Mesendoderm (in vitro differentiated cells): ENCODE measurements at regions not wholly inside any gene's neighbourhood (a gene's known extent, or its start where the extent isn't known, plus 50 kb on each side); places are given as distances from the start of the nearest gene placed in this dataset.

Experiments used
- DNase-seq: peaks from one replicate; pipeline ENCODE4 v3.0.0; 2013
- H2AK5ac ChIP-seq: 2 replicates; pipeline ENCODE4 v1.6.1; 2013; ENCODE audit warnings: low read length, inconsistent platforms
- H2BK120ac ChIP-seq: 2 replicates; pipeline ENCODE4 v1.6.1; 2013; ENCODE audit warnings: low read depth, mild to moderate bottlenecking, low read length, moderate library complexity, mixed read lengths
- H2BK15ac ChIP-seq: replicated peaks from 2 replicates; pipeline ENCODE4 v1.6.1; 2013; ENCODE audit warnings: low read depth, mild to moderate bottlenecking, moderate library complexity
- H2BK5ac ChIP-seq: 2 replicates; pipeline ENCODE4 v1.6.1; 2013; ENCODE audit warnings: low read length, inconsistent platforms
- H3K18ac ChIP-seq: 2 replicates; pipeline ENCODE4 v1.6.1; 2013; ENCODE audit warnings: mild to moderate bottlenecking, low read length, mixed read lengths
- H3K23ac ChIP-seq: one replicate; pipeline ENCODE4 v1.6.1; 2013; ENCODE audit warnings: low read length
- H3K27ac ChIP-seq: 2 replicates; pipeline ENCODE4 v1.5.1; 2013; ENCODE audit warnings: low read depth, mild to moderate bottlenecking, inconsistent platforms, low read length, moderate library complexity
- H3K27me3 ChIP-seq: 2 replicates; pipeline ENCODE4 v1.6.1; 2013; ENCODE audit warnings: low read length, control low read depth, mild to moderate bottlenecking, inconsistent platforms; ENCODE audit not compliant: insufficient read depth, poor library complexity
- H3K36me3 ChIP-seq: 2 replicates; pipeline ENCODE4 v1.6.1; 2013; ENCODE audit warnings: low read length, inconsistent platforms; ENCODE audit not compliant: control insufficient read depth, insufficient read depth
- H3K4ac ChIP-seq: one replicate; pipeline ENCODE4 v1.6.1; 2013; ENCODE audit warnings: low read depth, mild to moderate bottlenecking, low read length, moderate library complexity
- H3K4me1 ChIP-seq: 2 replicates; pipeline ENCODE4 v1.6.1; 2013; ENCODE audit warnings: low read depth, low read length, inconsistent platforms; ENCODE audit not compliant: control insufficient read depth
- H3K4me2 ChIP-seq: 2 replicates; pipeline ENCODE4 v1.6.1; 2013; ENCODE audit warnings: low read length
- H3K4me3 ChIP-seq: 2 replicates; pipeline ENCODE4 v1.5.1; 2013; ENCODE audit warnings: mild to moderate bottlenecking, low read length
- H3K56ac ChIP-seq: one replicate; pipeline ENCODE4 v1.6.1; 2013; ENCODE audit warnings: low read length
- H3K79me1 ChIP-seq: 2 replicates; pipeline ENCODE4 v1.6.1; 2013; ENCODE audit warnings: low read length, inconsistent platforms
- H3K79me2 ChIP-seq: 2 replicates; pipeline ENCODE4 v1.6.1; 2013; ENCODE audit warnings: mild to moderate bottlenecking, low read length; ENCODE audit not compliant: control insufficient read depth, insufficient read depth
- H3K9ac ChIP-seq: 2 replicates; pipeline ENCODE4 v1.6.1; 2013; ENCODE audit warnings: low read length, inconsistent platforms
- H4K5ac ChIP-seq: one replicate; pipeline ENCODE4 v1.6.1; 2013; ENCODE audit warnings: low read length
- H4K8ac ChIP-seq: one replicate; pipeline ENCODE4 v1.6.1; 2013; ENCODE audit warnings: low read depth, mild to moderate bottlenecking, control low read depth, low read length, moderate library complexity
- WGBS: extraction: QIAGEN DNeasy Blood & Tissue Kit; methylation state at CpG from one replicate; pipeline ENCODE4 v1.1.7; 2013; ENCODE audit warnings: low lambda C conversion rate, missing lambda C conversion rate; ENCODE audit not compliant: insufficient coverage; ENCODE audit errors: extremely low coverage; 5-methylcytosine and 5-hydroxymethylcytosine counted together

DNA sequence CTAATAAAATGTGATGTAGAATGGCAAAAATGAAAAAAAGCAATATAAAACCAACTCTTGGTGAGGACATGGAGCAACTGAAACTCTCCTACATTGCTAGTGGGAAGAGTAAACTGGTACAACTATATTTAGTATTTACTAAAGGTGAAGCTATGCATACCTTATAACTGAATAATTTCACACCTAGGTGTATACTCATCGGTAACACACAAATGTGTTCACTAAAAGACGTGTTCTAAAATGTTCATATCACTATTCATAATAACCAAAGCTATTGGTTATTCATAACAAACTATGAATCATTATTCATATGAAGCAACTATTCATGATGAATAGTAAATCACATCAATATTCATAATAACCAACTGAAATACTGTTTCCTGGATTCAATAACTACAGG is 1030.3 kb downstream of the ROBO2 start:
- Histone ChIP-seq H3K27ac (no peak overlapping the region), H3K23ac (no peak overlapping the region), H3K4me1 (no peaks in the 10 kb centered on the region), H3K79me1 (no peaks in the 10 kb centered on the region), H3K27me3 (no peaks in the 10 kb centered on the region), H3K9ac (no peak overlapping the region), H3K4me3 (no peak overlapping the region), H4K5ac (no peak overlapping the region), H3K56ac (no peak overlapping the region), H3K4me2 (no peak overlapping the region), H3K36me3 (no peaks in the 10 kb centered on the region), H3K79me2 (no peaks in the 10 kb centered on the region), H2BK5ac (no peak overlapping the region), H4K8ac (no peak overlapping the region), H2BK15ac (no peak overlapping the region), H2BK120ac (no peak overlapping the region), H3K18ac (no peak overlapping the region), H2AK5ac (no peak overlapping the region), H3K4ac (no peak overlapping the region)
- no peak for DNase-seq
- no CpG with 5 or more reads among the region's 2 CpGs for WGBS

DNA sequence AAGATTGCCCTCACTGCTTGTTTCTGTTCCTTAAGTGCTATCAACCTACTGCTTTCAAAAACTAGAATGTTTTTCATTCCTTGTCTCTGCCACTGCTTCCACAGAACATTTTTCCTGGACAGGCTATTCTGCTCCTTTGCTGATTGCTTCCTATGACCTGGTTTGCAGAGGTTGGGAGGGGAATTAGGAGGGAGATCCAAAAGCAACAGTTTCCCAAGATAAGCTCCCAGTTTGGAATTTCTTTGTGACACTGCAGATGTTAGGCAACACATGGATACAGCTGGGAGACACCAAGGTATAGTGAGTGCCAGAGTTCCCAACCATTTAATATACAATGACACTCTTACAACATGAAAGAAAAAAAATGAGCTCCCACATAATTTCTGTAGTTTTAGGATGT is 1036.5 kb downstream of the ROBO2 start:
- H3K79me2 ChIP-seq = no peaks in the 10 kb centered on the region
- H3K27me3 ChIP-seq = no peaks in the 10 kb centered on the region
- no peak for DNase-seq

DNA sequence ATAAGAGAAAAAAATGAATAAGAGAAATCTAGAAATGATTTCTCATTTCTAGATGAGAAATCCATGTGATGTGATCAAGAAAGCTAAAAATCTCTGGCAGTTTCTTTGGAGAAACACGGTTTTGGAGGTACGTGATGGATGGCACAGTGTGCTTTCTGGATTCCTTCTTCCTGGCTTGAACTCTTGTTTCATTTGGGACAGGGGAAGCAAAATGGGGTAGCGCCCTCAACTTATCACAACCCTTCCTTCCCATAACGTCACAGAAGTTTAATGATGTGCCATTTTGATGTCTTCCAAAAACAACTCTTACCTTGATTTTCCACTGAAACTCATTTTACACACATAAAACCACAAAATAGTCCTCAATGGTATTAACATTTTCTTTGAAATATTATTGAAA is 1037.3 kb downstream of the ROBO2 start:
- H4K8ac ChIP-seq = no peak overlapping the region
- no peak overlapping the region for H2BK120ac ChIP-seq

More for the DNA sequence above, 1036.5 kb downstream of the ROBO2 start:
- Histone ChIP-seq H3K23ac (no peak overlapping the region), H3K18ac (no peak overlapping the region), H2BK120ac (no peak overlapping the region), H4K5ac (no peak overlapping the region), H2AK5ac (no peak overlapping the region), H3K56ac (no peak overlapping the region), H3K4me2 (no peak overlapping the region), H3K36me3 (no peaks in the 10 kb centered on the region), H2BK5ac (no peak overlapping the region), H3K4me1 (no peaks in the 10 kb centered on the region), H3K4me3 (no peak overlapping the region), H3K27ac (no peak overlapping the region), H3K4ac (no peak overlapping the region), H2BK15ac (no peak overlapping the region), H3K9ac (no peak overlapping the region), H3K79me1 (no peaks in the 10 kb centered on the region), H4K8ac (no peak overlapping the region)

DNA sequence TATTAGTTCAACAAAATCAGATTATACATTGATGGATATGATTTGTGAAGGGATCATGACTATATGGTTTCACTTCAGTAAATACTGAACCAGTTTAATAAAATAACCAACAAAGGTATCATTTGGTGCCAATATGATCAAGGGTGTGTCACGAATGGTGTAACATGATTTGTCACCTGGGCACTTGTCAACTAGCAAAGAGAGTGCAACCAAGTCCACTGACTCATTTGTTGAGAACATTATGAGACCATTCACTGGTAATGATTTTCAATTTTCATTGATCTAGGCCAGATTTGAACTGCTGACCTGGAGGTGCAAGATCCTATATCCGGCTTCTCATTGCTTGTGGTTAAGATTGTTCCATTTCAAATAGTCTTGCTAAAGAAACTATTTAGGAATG is 1037.9 kb downstream of the ROBO2 start:
- Histone ChIP-seq H3K4me1 (no peaks in the 10 kb centered on the region), H3K23ac (no peak overlapping the region), H3K36me3 (no peaks in the 10 kb centered on the region), H2BK120ac (no peak overlapping the region), H3K4me2 (no peak overlapping the region), H2AK5ac (no peak overlapping the region), H3K4me3 (no peak overlapping the region), H3K4ac (no peak overlapping the region), H3K56ac (no peak overlapping the region), H3K27me3 (no peaks in the 10 kb centered on the region), H3K79me2 (no peaks in the 10 kb centered on the region), H3K18ac (no peak overlapping the region), H4K5ac (no peak overlapping the region), H3K9ac (no peak overlapping the region), H2BK15ac (no peak overlapping the region), H2BK5ac (no peak overlapping the region), H3K79me1 (no peaks in the 10 kb centered on the region), H4K8ac (no peak overlapping the region), H3K27ac (no peak overlapping the region)
- WGBS = no CpG with 5 or more reads among the region's 2 CpGs
- no peak for DNase-seq

More for the DNA sequence above, 1037.3 kb downstream of the ROBO2 start:
- H4K5ac ChIP-seq = no peak overlapping the region
- H2BK5ac ChIP-seq = no peak overlapping the region
- no CpG with 5 or more reads among the region's 4 CpGs for WGBS
- no peak for DNase-seq
- no peak overlapping the region for H3K4ac ChIP-seq
- no peak overlapping the region for H2AK5ac ChIP-seq
- H3K4me2 ChIP-seq = no peak overlapping the region
- no peaks in the 10 kb centered on the region for H3K79me2 ChIP-seq
- H3K4me3 ChIP-seq = no peak overlapping the region
- no peak overlapping the region for H3K56ac ChIP-seq
- no peaks in the 10 kb centered on the region for H3K79me1 ChIP-seq
- no peak overlapping the region for H3K18ac ChIP-seq
- no peaks in the 10 kb centered on the region for H3K36me3 ChIP-seq
- H3K27me3 ChIP-seq = no peaks in the 10 kb centered on the region
- H3K9ac ChIP-seq = no peak overlapping the region
- no peak overlapping the region for H2BK15ac ChIP-seq
- no peak overlapping the region for H3K27ac ChIP-seq
- H3K4me1 ChIP-seq = no peaks in the 10 kb centered on the region
- H3K23ac ChIP-seq = no peak overlapping the region

DNA sequence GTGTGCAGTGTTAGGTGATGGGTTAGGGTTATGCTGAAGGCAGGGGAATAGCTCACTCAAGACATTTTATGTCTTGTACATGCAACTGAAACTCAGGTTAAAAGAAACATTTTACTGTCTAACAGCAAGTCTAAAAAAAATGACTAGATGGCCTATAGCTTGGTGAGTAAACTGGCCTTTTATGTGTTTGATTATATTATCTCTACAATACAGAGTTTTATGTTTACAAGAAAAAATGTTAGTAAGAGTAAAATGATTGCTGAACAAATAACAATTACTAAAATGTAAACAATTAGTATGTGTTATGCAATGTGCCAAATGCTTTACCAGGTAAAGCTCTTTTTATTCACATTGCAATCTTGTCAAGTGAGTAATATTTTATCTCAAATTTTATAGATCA is 1039.6 kb downstream of the ROBO2 start:
- no peak for DNase-seq
- no peak overlapping the region for H3K4me3 ChIP-seq
- H3K27ac ChIP-seq = no peak overlapping the region
- no peak overlapping the region for H3K4me2 ChIP-seq
- H2AK5ac ChIP-seq = no peak overlapping the region
- H3K79me2 ChIP-seq = no peaks in the 10 kb centered on the region
- H3K56ac ChIP-seq = no peak overlapping the region
- H2BK15ac ChIP-seq = no peak overlapping the region
- no peak overlapping the region for H4K8ac ChIP-seq
- H4K5ac ChIP-seq = no peak overlapping the region
- no peaks in the 10 kb centered on the region for H3K4me1 ChIP-seq
- no peak overlapping the region for H3K23ac ChIP-seq
- H2BK120ac ChIP-seq = no peak overlapping the region
- no peaks in the 10 kb centered on the region for H3K27me3 ChIP-seq
- no peak overlapping the region for H3K4ac ChIP-seq
- no peak overlapping the region for H2BK5ac ChIP-seq
- no peaks in the 10 kb centered on the region for H3K36me3 ChIP-seq
- no peak overlapping the region for H3K18ac ChIP-seq
- no peak overlapping the region for H3K9ac ChIP-seq
- H3K79me1 ChIP-seq = no peaks in the 10 kb centered on the region

DNA sequence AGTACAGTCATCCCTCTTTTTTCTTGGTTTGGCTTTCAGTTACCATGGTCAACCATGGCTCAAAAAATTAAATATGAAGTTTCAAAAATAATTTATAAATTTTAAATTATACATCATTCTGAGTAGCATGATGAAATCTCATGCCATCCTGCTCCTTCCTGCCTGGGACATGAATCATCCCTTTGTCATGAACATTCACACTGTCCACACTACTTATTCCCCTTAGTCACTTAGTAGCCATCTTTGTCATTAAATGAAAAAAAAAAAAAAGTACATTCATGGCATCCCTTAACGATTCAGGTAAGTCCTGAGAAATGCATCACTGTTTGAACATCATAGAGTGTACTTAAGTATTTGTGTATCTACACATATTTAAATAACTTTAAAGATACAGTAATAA is 1046.3 kb downstream of the ROBO2 start:
- no peak overlapping the region for H3K4ac ChIP-seq
- H3K56ac ChIP-seq = no peak overlapping the region
- no CpG with 5 or more reads among the region's 1 CpG for WGBS
- DNase-seq = no peak
- H2AK5ac ChIP-seq = no peak overlapping the region
- no peak overlapping the region for H3K4me3 ChIP-seq
- no peaks in the 10 kb centered on the region for H3K79me1 ChIP-seq
- H4K8ac ChIP-seq = no peak overlapping the region
- no peak overlapping the region for H3K23ac ChIP-seq
- H3K36me3 ChIP-seq = no peaks in the 10 kb centered on the region
- no peak overlapping the region for H2BK15ac ChIP-seq
- no peak overlapping the region for H2BK120ac ChIP-seq
- no peak overlapping the region for H3K9ac ChIP-seq
- no peak overlapping the region for H3K18ac ChIP-seq
- no peak overlapping the region for H3K27ac ChIP-seq
- no peak overlapping the region for H4K5ac ChIP-seq
- no peaks in the 10 kb centered on the region for H3K79me2 ChIP-seq
- no peaks in the 10 kb centered on the region for H3K4me1 ChIP-seq
- H3K4me2 ChIP-seq = no peak overlapping the region
- H3K27me3 ChIP-seq = no peaks in the 10 kb centered on the region
- H2BK5ac ChIP-seq = no peak overlapping the region
